Right lobe of liver (tissue), 6 donors: ENCODE measurements at regions not wholly inside any gene's neighbourhood (a gene's known extent, or its start where the extent isn't known, plus 50 kb on each side); places are given as distances from the start of the nearest gene placed in this dataset.

Experiments used
- ATAC-seq, 4 donors: fragments of 200-7000 bp; cut with Tn5 transposase; one replicate each; pipeline ENCODE4 v1.9.1; 2020; ENCODE audit warnings: mild to moderate bottlenecking in 4 of 4, moderate library complexity in 4 of 4
- DNase-seq, 3 donors: peaks; one replicate each; pipeline ENCODE4 v3.0.0-alpha.2; 2020
- H3K27ac ChIP-seq, 3 donors: fragments of 200-600 bp; one replicate each; pipeline ENCODE4 v1.8.0; 2022
- H3K27me3 ChIP-seq, 2 donors: fragments of 200-600 bp; one replicate each; pipeline ENCODE4 v1.8.0; 2022
- H3K36me3 ChIP-seq, 4 donors: fragments of 200-600 bp; sonication (generic) in 1 of 4; one replicate each; pipeline versions ENCODE4 v1.5.1 to v1.8.0; 2017 to 2022; ENCODE audit warnings: control low read depth in 1 of 4
- H3K4me1 ChIP-seq, 4 donors: fragments of 200-600 bp; sonication (generic) in 1 of 4; one replicate each; pipeline versions ENCODE4 v1.5.1 to v1.8.0; 2017 to 2022; ENCODE audit warnings: control low read depth in 1 of 4
- H3K4me3 ChIP-seq, 3 donors: fragments of 200-600 bp; one replicate each; pipeline ENCODE4 v1.8.0; 2022
- H3K9me3 ChIP-seq, 4 donors: fragments of 200-600 bp; sonication (generic) in 1 of 4; one replicate each; pipeline versions ENCODE4 v1.5.1 to v1.8.0; 2017 to 2022; ENCODE audit warnings: control low read depth in 1 of 4
- CTCF ChIP-seq, 4 donors: fragments of 200-600 bp in 3 of 4; fragments of 450-650 bp in 1 of 4; IDR thresholded peaks; one replicate each; pipeline versions ENCODE4 v1.5.1 to v1.8.0; 2016 to 2022; ENCODE audit warnings: antibody characterized with exemption in 4 of 4, mild to moderate bottlenecking in 2 of 4
- POLR2A ChIP-seq: fragments of 450-650 bp; IDR thresholded peaks from one replicate; pipeline ENCODE4 v1.6.1; 2017; ENCODE audit warnings: antibody characterized with exemption, mild to moderate bottlenecking
- WGBS: methylation state at CpG from one replicate; pipeline ENCODE4 v1.1.6; 2018; ENCODE audit warnings: low coverage, low lambda C conversion rate; ENCODE audit not compliant: insufficient coverage; ENCODE audit errors: missing lambda C conversion rate; 5-methylcytosine and 5-hydroxymethylcytosine counted together
- intact Hi-C, 2 donors: fragments of 100-400 bp; cut with DNase I; formaldehyde crosslinking; loops; one replicate each; pipeline versions ENCODE4 v1.11.2 to v1.14.1; 2022
- donor health status: DM: no; HTN: yes; CAD: no.
- donor health status: DM: no; HTN: no; CAD: no.
- donor health status: DM: no; HTN: no; CAD: no.
- donor health status: DM: no; HTN: yes; CAD: no.
- donor health status: DM: no; HTN: yes; CAD: no.

GRCh38 chr22:27574651-27575050, 226.9 kb downstream of the MN1 start:
- Histone ChIP-seq H3K4me1 (no peaks in the 10 kb centered on the region), H3K27ac (no peak overlapping the region), H3K27me3 (no peaks in the 10 kb centered on the region), H3K4me3 (no peak overlapping the region), H3K9me3 (no peaks in the 10 kb centered on the region), H3K36me3 (no peaks in the 10 kb centered on the region)
- intact Hi-C loops: no loop called here
- no peak for DNase-seq
- 59% methylated on average over 6 of the region's 9 CpGs for WGBS
- TF ChIP-seq CTCF (IDR thresholded peaks at IDR 0.05): no peak
- TF ChIP-seq POLR2A: no peak
- no peak for ATAC-seq

GRCh38 chr22:27575348-27575747, 226.2 kb downstream of the MN1 start:
- no peaks in the 10 kb centered on the region for H3K36me3 ChIP-seq
- ATAC-seq: no peak
- TF ChIP-seq POLR2A (no peak), CTCF (IDR thresholded peaks at IDR 0.05) (no peak)
- no peak overlapping the region for H3K4me3 ChIP-seq
- no peaks in the 10 kb centered on the region for H3K9me3 ChIP-seq
- intact Hi-C loops: no loop called here
- no peak overlapping the region for H3K27ac ChIP-seq
- no peaks in the 10 kb centered on the region for H3K4me1 ChIP-seq
- no peaks in the 10 kb centered on the region for H3K27me3 ChIP-seq
- 79% methylated on average over 4 of the region's 8 CpGs for WGBS
- no peak for DNase-seq

- Histone ChIP-seq H3K4me3 (no peak overlapping the region), H3K27ac (no peak overlapping the region), H3K36me3 (no peaks in the 10 kb centered on the region), H3K4me1 (no peaks in the 10 kb centered on the region), H3K27me3 (no peaks in the 10 kb centered on the region), H3K9me3 (no peaks in the 10 kb centered on the region)
- no CpG with 5 or more reads among the region's 9 CpGs for WGBS
- TF ChIP-seq CTCF (IDR thresholded peaks at IDR 0.05) (no peak), POLR2A (no peak)
- intact Hi-C loops: no loop called here
- no peak for ATAC-seq
- no peak for DNase-seq
These were observed 225.1 kb downstream of the MN1 start for GRCh38 chr22:27576413-27576812.

GRCh38 chr22:27576815-27577573, 224.6 kb downstream of the MN1 start:
- Histone ChIP-seq H3K27me3 (no peaks in the 10 kb centered on the region), H3K27ac (no peak overlapping the region), H3K4me3 (no peak overlapping the region), H3K36me3 (no peaks in the 10 kb centered on the region), H3K4me1 (no peaks in the 10 kb centered on the region), H3K9me3 (no peaks in the 10 kb centered on the region)
- 35% methylated on average over 13 of the region's 20 CpGs for WGBS
- TF ChIP-seq CTCF (IDR thresholded peaks at IDR 0.05) (no peak), POLR2A (no peak)
- DNase-seq (no peak), ATAC-seq (no peak)
- intact Hi-C loops: no loop called here
